MCF 10A (cell line): ENCODE measurements at regions not wholly inside any gene's neighbourhood (a gene's known extent, or its start where the extent isn't known, plus 50 kb on each side); places are given as distances from the start of the nearest gene placed in this dataset.

Source experiments
- BruUV-seq: library from RNA; stranded (reverse); fragments of 400-500 nt; replicated peaks from 2 replicates; lab custom pipeline; 2021; lab: Mats Ljungman, UMichigan
- CTCF ChIA-PET: fragments of 300-600 bp; sonication (Branson Sonifier 250); formaldehyde crosslinking; extraction: SDS; loops from one replicate; lab custom pipeline; 2021; ENCODE audit warnings: antibody characterized with exemption, inconsistent platforms; lab: Yijun Ruan, JAX
- POLR2A ChIA-PET: fragments of 300-600, 350-650 bp; sonication (Branson Sonifier 250); formaldehyde crosslinking; extraction: SDS; loops from one replicate; lab custom pipeline; 2020; ENCODE audit warnings: antibody characterized with exemption, inconsistent platforms; lab: Yijun Ruan, JAX
- DNase-seq: peaks from one replicate; pipeline ENCODE4 v3.0.0-alpha.2; 2018; ENCODE audit not compliant: unreplicated experiment
- H3K27ac Mint-ChIP-seq: one replicate; pipeline ENCODE4 v1.8.0; 2022; ENCODE audit warnings: mild to moderate bottlenecking, low read depth, mixed read lengths; ENCODE audit not compliant: unreplicated experiment
- H3K27me3 Mint-ChIP-seq: one replicate; pipeline ENCODE4 v1.8.0; 2022; ENCODE audit warnings: mixed read lengths; ENCODE audit not compliant: insufficient read depth, unreplicated experiment
- H3K36me3 Mint-ChIP-seq: one replicate; pipeline ENCODE4 v1.8.0; 2022; ENCODE audit warnings: mild to moderate bottlenecking, moderate library complexity, mixed read lengths; ENCODE audit not compliant: insufficient read depth, unreplicated experiment
- H3K4me1 Mint-ChIP-seq: one replicate; pipeline ENCODE4 v1.8.0; 2022; ENCODE audit warnings: mixed read lengths; ENCODE audit not compliant: insufficient read depth, unreplicated experiment
- H3K4me3 Mint-ChIP-seq: one replicate; pipeline ENCODE4 v1.8.0; 2022; ENCODE audit warnings: mild to moderate bottlenecking, moderate library complexity, mixed read lengths; ENCODE audit not compliant: unreplicated experiment
- H3K9me3 Mint-ChIP-seq: one replicate; pipeline ENCODE4 v1.8.0; 2022; ENCODE audit warnings: mixed read lengths; ENCODE audit not compliant: unreplicated experiment
- CTCF ChIP-seq: fragments of 200-600 bp; IDR thresholded peaks from one replicate; pipeline ENCODE4 v1.8.0; 2022; ENCODE audit warnings: antibody characterized with exemption, mild to moderate bottlenecking; ENCODE audit not compliant: unreplicated experiment
- intact Hi-C: fragments of 100-400 bp; cut with micrococcal nuclease; formaldehyde crosslinking; loops from 2 replicates; pipeline ENCODE4 v1.14.1; 2022

- H3K9me3 Mint-ChIP-seq = no peaks in the 10 kb centered on the region
- H3K27me3 Mint-ChIP-seq = no peaks in the 10 kb centered on the region
- POLR2A ChIA-PET = no interaction called here
- no peak overlapping the region for H3K27ac Mint-ChIP-seq
- BruUV-seq = no TSS peak
- intact Hi-C loops = loop anchor here (10.0 kb wide), 1 partner anchor 165 kb away; no protein-coding TSS in a partner anchor
- CTCF ChIA-PET = interaction anchor here (1.0 kb wide), 1 partner anchor 10 kb away, joined by 4 read pairs; no protein-coding TSS in a partner anchor
- DNase-seq = no peak
- H3K36me3 Mint-ChIP-seq = no peaks in the 10 kb centered on the region
- no peak for TF ChIP-seq CTCF
- no peak overlapping the region for H3K4me3 Mint-ChIP-seq
- H3K4me1 Mint-ChIP-seq = peaks cover 8% of the 10 kb centered on the region
These were observed 457.9 kb downstream of the BRINP3 start for GRCh38 chr1:190019717-190020116.

DNA sequence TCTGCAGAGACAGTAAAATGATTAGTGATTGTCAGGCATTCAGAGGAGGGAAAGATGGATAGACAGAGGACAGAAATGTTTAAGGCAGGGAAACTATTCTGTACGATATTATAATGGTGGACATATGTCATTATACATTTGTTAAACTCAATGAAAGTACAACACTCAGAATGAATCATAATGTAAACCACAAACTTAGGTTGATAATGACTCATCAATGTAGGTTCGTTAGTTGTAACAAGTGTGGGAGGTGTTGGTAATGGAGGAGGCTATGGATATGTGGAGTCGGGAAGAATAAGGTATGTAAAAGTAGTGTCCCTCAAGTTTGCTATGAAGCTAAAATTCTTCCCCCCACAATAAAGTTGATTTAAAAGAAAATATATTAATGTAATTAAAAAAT is 455.0 kb downstream of the BRINP3 start:
- no peak overlapping the region for H3K27ac Mint-ChIP-seq
- H3K4me3 Mint-ChIP-seq = no peak overlapping the region
- ChIA-PET CTCF (interaction anchor here (0.7 kb wide), 2 partner anchors 406 to 1241 kb away, joined by 3 to 4 read pairs; no protein-coding TSS in a partner anchor), POLR2A (interaction anchor here (0.8 kb wide), 1 partner anchor 26 kb away, joined by 4 read pairs; no protein-coding TSS in a partner anchor)
- DNase-seq = peak; percentile 91
- no peak for TF ChIP-seq CTCF
- intact Hi-C loops = loop anchor here (10.0 kb wide), 1 partner anchor 168 kb away; no protein-coding TSS in a partner anchor
- no peaks in the 10 kb centered on the region for H3K9me3 Mint-ChIP-seq
- peaks cover 8% of the 10 kb centered on the region for H3K4me1 Mint-ChIP-seq
- H3K36me3 Mint-ChIP-seq = no peaks in the 10 kb centered on the region
- H3K27me3 Mint-ChIP-seq = no peaks in the 10 kb centered on the region
- BruUV-seq = no TSS peak

GRCh38 chr1:190029441-190029840 is 448.2 kb downstream of the BRINP3 start:
- H3K27me3 Mint-ChIP-seq = no peaks in the 10 kb centered on the region
- no peak for DNase-seq
- intact Hi-C loops = loop anchor here (10.0 kb wide), 1 partner anchor 175 kb away; no protein-coding TSS in a partner anchor
- no peaks in the 10 kb centered on the region for H3K36me3 Mint-ChIP-seq
- POLR2A ChIA-PET = no interaction called here
- no peaks in the 10 kb centered on the region for H3K4me1 Mint-ChIP-seq
- no peak for TF ChIP-seq CTCF
- H3K4me3 Mint-ChIP-seq = no peak overlapping the region
- no TSS peak for BruUV-seq
- H3K27ac Mint-ChIP-seq = no peak overlapping the region
- CTCF ChIA-PET = no interaction called here
- no peaks in the 10 kb centered on the region for H3K9me3 Mint-ChIP-seq

DNA sequence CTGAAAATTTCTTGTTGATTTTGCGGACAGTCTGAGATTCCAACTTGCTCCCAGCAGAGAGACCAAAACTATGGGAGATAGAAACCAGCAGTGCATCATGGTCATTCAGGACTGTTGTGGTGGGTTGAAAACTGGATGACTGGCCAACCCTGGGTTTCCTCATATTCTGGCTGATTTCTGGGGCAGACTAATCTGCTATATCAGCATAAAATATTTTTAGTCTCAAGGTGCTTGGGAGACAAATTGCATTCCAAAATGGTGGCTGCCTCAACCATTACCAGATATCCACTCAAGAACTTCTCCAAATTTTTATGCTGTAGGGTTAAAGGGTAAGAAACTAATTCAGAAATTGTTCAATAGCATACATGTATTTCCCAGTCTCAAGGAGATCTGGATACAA is 434.0 kb downstream of the BRINP3 start:
- Mint-ChIP-seq H3K27me3 (no peaks in the 10 kb centered on the region), H3K4me3 (no peak overlapping the region), H3K9me3 (no peaks in the 10 kb centered on the region), H3K27ac (no peak overlapping the region), H3K4me1 (no peaks in the 10 kb centered on the region), H3K36me3 (no peaks in the 10 kb centered on the region)
- intact Hi-C loops = no loop called here
- ChIA-PET POLR2A (no interaction called here), CTCF (no interaction called here)
- BruUV-seq = no TSS peak
- no peak for DNase-seq
- no peak for TF ChIP-seq CTCF
